OCI-LY1 (cell line): ENCODE measurements at regions not wholly inside any gene's neighbourhood (a gene's known extent, or its start where the extent isn't known, plus 50 kb on each side); places are given as distances from the start of the nearest gene placed in this dataset.

Experiments used
- H2AFZ ChIP-seq: fragments of 200-600 bp; sonication (generic), shearing (Covaris generic); 2 replicates; pipeline ENCODE4 v1.6.0; 2014; ENCODE audit warnings: antibody characterized with exemption, mild to moderate bottlenecking, low read length
- H3F3A ChIP-seq: fragments of 200-600 bp; sonication (generic), shearing (Covaris generic); 2 replicates; pipeline ENCODE4 v1.6.0; 2014; ENCODE audit warnings: mild to moderate bottlenecking, antibody characterized with exemption, low read length, moderate library complexity; ENCODE audit not compliant: insufficient read depth
- H3K27ac ChIP-seq: fragments of 200-600 bp; sonication (generic); 2 replicates; pipeline ENCODE4 v1.5.1; 2014; ENCODE audit warnings: low read length, mixed run types, mild to moderate bottlenecking, low read depth; ENCODE audit not compliant: poor library complexity, severe bottlenecking
- H3K27me3 ChIP-seq: fragments of 200-600 bp; sonication (generic); 2 replicates; pipeline ENCODE4 v1.6.0; 2014; ENCODE audit warnings: antibody characterized with exemption, mild to moderate bottlenecking, low read length, moderate library complexity; ENCODE audit not compliant: insufficient read depth
- H3K36me3 ChIP-seq: fragments of 200-600 bp; sonication (generic); 2 replicates; pipeline ENCODE4 v1.6.1; 2014; ENCODE audit warnings: mild to moderate bottlenecking, antibody characterized with exemption, low read length, moderate library complexity, mixed read lengths; ENCODE audit not compliant: insufficient read depth
- H3K4me1 ChIP-seq: fragments of 200-600 bp; sonication (generic); 2 replicates; pipeline ENCODE4 v1.5.1; 2014; ENCODE audit warnings: mild to moderate bottlenecking, low read length, moderate library complexity; ENCODE audit not compliant: insufficient read depth, severe bottlenecking
- H3K4me2 ChIP-seq: fragments of 200-600 bp; sonication (generic), shearing (Covaris generic); 2 replicates; pipeline ENCODE4 v1.6.1; 2014; ENCODE audit warnings: low read length
- H3K4me3 ChIP-seq: fragments of 200-600 bp; sonication (generic); 2 replicates; pipeline ENCODE4 v1.5.1; 2014; ENCODE audit warnings: low read length, low read depth, mild to moderate bottlenecking, mixed read lengths; ENCODE audit not compliant: poor library complexity, severe bottlenecking
- H3K79me2 ChIP-seq: fragments of 200-600 bp; shearing (Covaris generic); 2 replicates; pipeline ENCODE4 v1.6.1; 2016; ENCODE audit warnings: mixed run types, low read length, mixed read lengths; ENCODE audit not compliant: insufficient read depth
- H3K9ac ChIP-seq: fragments of 200-600 bp; sonication (generic), shearing (Covaris generic); 2 replicates; pipeline ENCODE4 v1.6.1; 2014; ENCODE audit warnings: mild to moderate bottlenecking, low read length, mixed read lengths
- H3K9me2 ChIP-seq: fragments of 200-600 bp; sonication (generic), shearing (Covaris generic); 2 replicates; pipeline ENCODE4 v1.6.1; 2014; ENCODE audit warnings: low read depth, mild to moderate bottlenecking, low read length, mixed read lengths
- H3K9me3 ChIP-seq: fragments of 200-600 bp; shearing (Covaris generic); 2 replicates; pipeline ENCODE4 v1.6.1; 2014; ENCODE audit warnings: low read length, mixed read lengths
- H4K20me1 ChIP-seq: fragments of 200-600 bp; sonication (generic), shearing (Covaris generic); 2 replicates; pipeline ENCODE4 v1.6.0; 2016; ENCODE audit warnings: mild to moderate bottlenecking, low read length; ENCODE audit not compliant: insufficient read depth
- CTCF ChIP-seq: fragments of 200-600 bp; sonication (generic), shearing (Covaris generic); IDR thresholded peaks from 2 replicates; pipeline ENCODE4 v1.5.1; 2017; ENCODE audit warnings: mild to moderate bottlenecking, antibody characterized with exemption, low read length, moderate library complexity, mixed read lengths
- EZH2 ChIP-seq: fragments of 200-600 bp; sonication (generic), shearing (Covaris generic); IDR thresholded peaks from 2 replicates; pipeline ENCODE4 v1.8.0; 2017; ENCODE audit warnings: borderline replicate concordance, mixed run types, mild to moderate bottlenecking, antibody characterized with exemption, low read length, moderate library complexity, mixed read lengths

GRCh38 chr21:28309596-28309995 is 683.1 kb downstream of the LTN1 start:
- Histone ChIP-seq H3K9me2 (no peaks in the 10 kb centered on the region), H3K4me3 (no peak overlapping the region), H3K27ac (no peak overlapping the region), H3K36me3 (no peaks in the 10 kb centered on the region), H3K79me2 (no peaks in the 10 kb centered on the region), H4K20me1 (no peaks in the 10 kb centered on the region), H3F3A (no peaks in the 10 kb centered on the region), H3K9me3 (no peaks in the 10 kb centered on the region), H3K4me2 (no peak overlapping the region), H3K9ac (no peak overlapping the region), H3K27me3 (no peaks in the 10 kb centered on the region), H2AFZ (no peak overlapping the region), H3K4me1 (no peaks in the 10 kb centered on the region)
- TF ChIP-seq CTCF (no peak), EZH2 (no peak)

GRCh38 chr21:28308516-28308915 is 684.2 kb downstream of the LTN1 start:
- Histone ChIP-seq H4K20me1 (no peaks in the 10 kb centered on the region), H3K27ac (no peak overlapping the region), H3K27me3 (no peaks in the 10 kb centered on the region)

GRCh38 chr21:28299946-28300345 is 692.7 kb downstream of the LTN1 start:
- Histone ChIP-seq H2AFZ (no peak overlapping the region), H3K4me1 (no peaks in the 10 kb centered on the region), H3K4me3 (no peak overlapping the region), H3K9ac (no peak overlapping the region), H3K9me2 (no peaks in the 10 kb centered on the region), H3K79me2 (no peaks in the 10 kb centered on the region), H3K27ac (no peak overlapping the region), H3K36me3 (no peaks in the 10 kb centered on the region), H3K4me2 (no peak overlapping the region), H3F3A (no peaks in the 10 kb centered on the region), H3K9me3 (no peaks in the 10 kb centered on the region), H3K27me3 (no peaks in the 10 kb centered on the region), H4K20me1 (no peaks in the 10 kb centered on the region)
- TF ChIP-seq CTCF (no peak), EZH2 (no peak)

More at GRCh38 chr21:28308516-28308915, 684.2 kb downstream of the LTN1 start:
- no peak overlapping the region for H3K4me3 ChIP-seq
- no peak overlapping the region for H2AFZ ChIP-seq
- no peaks in the 10 kb centered on the region for H3K4me1 ChIP-seq
- H3K4me2 ChIP-seq = no peak overlapping the region
- H3K79me2 ChIP-seq = no peaks in the 10 kb centered on the region
- H3K9me2 ChIP-seq = no peaks in the 10 kb centered on the region
- no peaks in the 10 kb centered on the region for H3K9me3 ChIP-seq
- H3F3A ChIP-seq = no peaks in the 10 kb centered on the region
- TF ChIP-seq EZH2 (no peak), CTCF (no peak)
- H3K36me3 ChIP-seq = no peaks in the 10 kb centered on the region
- H3K9ac ChIP-seq = no peak overlapping the region
